ENCODE measurements at regions not wholly inside any gene's neighbourhood (a gene's known extent, or its start where the extent isn't known, plus 50 kb on each side); places are given as distances from the start of the nearest gene placed in this dataset.
"Not testable (repeated sequence)": the region's sequence is repeated elsewhere in the genome, so short reads cannot be mapped to it uniquely, and the experiment has no call there.

DNA sequence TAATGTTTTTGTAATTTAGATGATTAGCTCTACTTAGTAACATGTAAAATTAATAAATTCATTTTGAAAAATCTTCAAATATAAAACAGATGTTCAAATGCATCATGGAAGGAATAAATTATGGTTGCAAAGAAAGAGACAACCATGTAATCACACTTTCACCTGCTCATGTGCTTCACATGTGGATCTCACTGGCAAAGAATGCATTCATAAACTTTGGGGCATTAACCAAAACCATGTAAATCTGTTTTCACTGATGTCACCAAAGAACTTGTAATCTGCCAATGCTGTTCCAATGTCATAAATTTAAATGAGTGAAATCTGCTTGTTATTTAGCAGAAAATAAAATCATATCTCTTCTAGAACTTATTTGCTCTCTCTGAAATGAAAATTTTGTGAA, 142.7 kb downstream of the TENT5A start:
- peaks cover 0 to 12% (median 5%) of the 10 kb centered on the region in 4 donors for H3K4me1 ChIP-seq
- intact Hi-C loops (cut with DNase I; ENCODE audit: low total_unique reads), result no loop called here
- in situ Hi-C loops (cut with MboI; ENCODE audit: low pct_ligation_motif_present in 1 of 4, low pct_unique_long_range_greater_than_20kb in 1 of 4, low sequenced_read_pairs in 3 of 4), result no loop called here
- no peaks in the 10 kb centered on the region for H3K36me3 ChIP-seq
- no peaks in the 10 kb centered on the region for H3K9me3 ChIP-seq
- H3K4me3 ChIP-seq, result no peak overlapping the region
- TF ChIP-seq POLR2A (IDR thresholded peaks at IDR 0.05) (no peak), EP300 (IDR thresholded peaks at IDR 0.05; ENCODE audit: low read depth) (no peak), POLR2AphosphoS5 (IDR thresholded peaks at IDR 0.05) (no peak)
- TF ChIP-seq, protein P1, sequence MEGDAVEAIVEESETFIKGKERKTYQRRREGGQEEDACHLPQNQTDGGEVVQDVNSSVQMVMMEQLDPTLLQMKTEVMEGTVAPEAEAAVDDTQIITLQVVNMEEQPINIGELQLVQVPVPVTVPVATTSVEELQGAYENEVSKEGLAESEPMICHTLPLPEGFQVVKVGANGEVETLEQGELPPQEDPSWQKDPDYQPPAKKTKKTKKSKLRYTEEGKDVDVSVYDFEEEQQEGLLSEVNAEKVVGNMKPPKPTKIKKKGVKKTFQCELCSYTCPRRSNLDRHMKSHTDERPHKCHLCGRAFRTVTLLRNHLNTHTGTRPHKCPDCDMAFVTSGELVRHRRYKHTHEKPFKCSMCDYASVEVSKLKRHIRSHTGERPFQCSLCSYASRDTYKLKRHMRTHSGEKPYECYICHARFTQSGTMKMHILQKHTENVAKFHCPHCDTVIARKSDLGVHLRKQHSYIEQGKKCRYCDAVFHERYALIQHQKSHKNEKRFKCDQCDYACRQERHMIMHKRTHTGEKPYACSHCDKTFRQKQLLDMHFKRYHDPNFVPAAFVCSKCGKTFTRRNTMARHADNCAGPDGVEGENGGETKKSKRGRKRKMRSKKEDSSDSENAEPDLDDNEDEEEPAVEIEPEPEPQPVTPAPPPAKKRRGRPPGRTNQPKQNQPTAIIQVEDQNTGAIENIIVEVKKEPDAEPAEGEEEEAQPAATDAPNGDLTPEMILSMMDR (IDR thresholded peaks at IDR 0.05), result no peak
- no peaks in the 10 kb centered on the region for H3K27me3 ChIP-seq
- DNase-seq, result no peak
- no peak overlapping the region for H3K27ac ChIP-seq

DNA sequence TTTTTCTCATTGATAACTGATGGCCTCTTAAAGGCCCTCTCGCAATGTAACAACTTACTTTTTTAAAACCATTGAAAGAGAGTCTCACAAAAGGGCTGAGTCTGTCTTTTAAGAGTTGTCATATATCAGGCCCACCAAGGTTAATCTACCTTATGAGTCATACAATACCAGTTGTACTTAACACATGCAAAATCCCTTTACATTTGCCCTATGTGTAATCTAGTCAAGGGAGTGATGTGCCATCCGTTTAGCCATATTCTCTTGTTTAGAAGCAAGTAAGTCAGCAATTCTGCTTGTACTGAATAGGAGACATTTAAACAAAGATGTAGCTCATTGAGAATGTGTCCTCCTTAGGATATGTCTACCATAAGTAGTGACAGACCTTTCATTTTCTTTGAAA, 143.7 kb downstream of the TENT5A start:
- TF ChIP-seq POLR2AphosphoS5 (IDR thresholded peaks at IDR 0.05) (no peak), POLR2A (IDR thresholded peaks at IDR 0.05) (no peak)
- H3K4me1 ChIP-seq, result peaks cover 0 to 3% (median under 1%) of the 10 kb centered on the region in 4 donors
- no peak overlapping the region for H3K4me3 ChIP-seq
- no peaks in the 10 kb centered on the region for H3K9me3 ChIP-seq
- 95 to 97% methylated on average over 2 of the region's 2 CpGs for WGBS, 2 donors (ENCODE audit: low coverage in 1 of 2)
- H3K36me3 ChIP-seq, result no peaks in the 10 kb centered on the region
- no peaks in the 10 kb centered on the region for H3K27me3 ChIP-seq
- in situ Hi-C loops (cut with MboI; ENCODE audit: low pct_ligation_motif_present in 1 of 4, low pct_unique_long_range_greater_than_20kb in 1 of 4, low sequenced_read_pairs in 3 of 4) (no loop called here), intact Hi-C loops (cut with DNase I; ENCODE audit: low total_unique reads) (no loop called here)
- H3K27ac ChIP-seq, result no peak overlapping the region
- no peak for DNase-seq

DNA sequence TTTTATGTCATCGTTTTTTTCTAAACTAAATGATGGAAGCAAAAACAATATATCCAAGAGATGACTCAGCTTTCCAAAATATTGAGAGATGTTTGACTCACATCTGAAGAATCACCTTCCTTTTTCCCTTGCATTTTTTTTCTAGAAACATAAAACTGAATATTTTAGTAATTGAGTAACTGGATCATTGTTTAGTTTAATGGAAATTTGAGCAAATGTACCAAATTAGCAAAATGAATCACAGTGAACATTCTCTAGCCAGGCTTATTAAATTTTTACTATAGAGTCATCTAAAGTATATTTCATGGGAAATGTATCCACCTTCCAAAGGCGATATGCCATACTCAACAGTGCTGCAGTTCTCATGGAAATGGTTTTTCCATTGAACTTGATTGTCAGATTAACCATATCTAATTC, 145.5 kb downstream of the TENT5A start:
- Histone ChIP-seq H3K9me3 (no peaks in the 10 kb centered on the region), H3K36me3 (no peaks in the 10 kb centered on the region), H3K4me3 (no peak overlapping the region), H3K27ac (no peak overlapping the region), H3K4me1 (no peaks in the 10 kb centered on the region), H3K27me3 (no peaks in the 10 kb centered on the region)
- in situ Hi-C loops (cut with MboI; ENCODE audit: low pct_ligation_motif_present in 1 of 4, low pct_unique_long_range_greater_than_20kb in 1 of 4, low sequenced_read_pairs in 3 of 4) (no loop called here), intact Hi-C loops (cut with DNase I; ENCODE audit: low total_unique reads) (no loop called here)
- DNase-seq, result no peak
- no peak for TF ChIP-seq POLR2AphosphoS5 (IDR thresholded peaks at IDR 0.05)
- TF ChIP-seq EP300 (IDR thresholded peaks at IDR 0.05; ENCODE audit: low read depth), result no peak
- TF ChIP-seq, protein P1 (IDR thresholded peaks at IDR 0.05), result no peak
- TF ChIP-seq POLR2A (IDR thresholded peaks at IDR 0.05), result no peak
- WGBS, 2 donors (ENCODE audit: low coverage in 1 of 2), result 80 to 97% methylated on average over 2 of the region's 2 CpGs

DNA sequence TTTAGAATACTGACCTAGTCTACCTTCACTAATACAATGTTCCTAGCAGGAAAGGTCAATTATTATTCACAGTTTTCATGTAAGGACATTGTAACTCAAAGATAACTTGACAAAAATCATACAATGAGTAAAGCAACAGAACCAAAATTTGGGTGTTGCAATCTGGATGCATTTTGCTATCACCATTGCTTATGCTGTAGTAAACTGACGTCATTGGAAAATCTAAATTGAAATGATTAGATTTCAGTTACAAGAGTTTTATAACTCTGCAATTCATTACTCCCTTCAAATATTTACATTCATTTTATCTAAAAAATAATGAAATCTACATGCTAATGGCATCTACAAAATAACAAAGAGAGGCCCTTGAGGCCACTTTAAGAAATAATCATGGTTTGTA, 147.0 kb downstream of the TENT5A start:
- intact Hi-C loops (cut with DNase I; ENCODE audit: low total_unique reads), result no loop called here
- no peaks in the 10 kb centered on the region for H3K27me3 ChIP-seq
- H3K4me1 ChIP-seq, result no peaks in the 10 kb centered on the region
- no peak for DNase-seq
- no peak overlapping the region for H3K4me3 ChIP-seq
- TF ChIP-seq, protein P1 (IDR thresholded peaks at IDR 0.05), result no peak
- no peak overlapping the region for H3K27ac ChIP-seq
- WGBS, 2 donors (ENCODE audit: low coverage in 1 of 2), result 94 to 100% methylated on average over 1 of the region's 1 CpG
- in situ Hi-C loops (cut with MboI; ENCODE audit: low pct_ligation_motif_present in 1 of 4, low pct_unique_long_range_greater_than_20kb in 1 of 4, low sequenced_read_pairs in 3 of 4), result no loop called here
- H3K36me3 ChIP-seq, result no peaks in the 10 kb centered on the region
- no peaks in the 10 kb centered on the region for H3K9me3 ChIP-seq

DNA sequence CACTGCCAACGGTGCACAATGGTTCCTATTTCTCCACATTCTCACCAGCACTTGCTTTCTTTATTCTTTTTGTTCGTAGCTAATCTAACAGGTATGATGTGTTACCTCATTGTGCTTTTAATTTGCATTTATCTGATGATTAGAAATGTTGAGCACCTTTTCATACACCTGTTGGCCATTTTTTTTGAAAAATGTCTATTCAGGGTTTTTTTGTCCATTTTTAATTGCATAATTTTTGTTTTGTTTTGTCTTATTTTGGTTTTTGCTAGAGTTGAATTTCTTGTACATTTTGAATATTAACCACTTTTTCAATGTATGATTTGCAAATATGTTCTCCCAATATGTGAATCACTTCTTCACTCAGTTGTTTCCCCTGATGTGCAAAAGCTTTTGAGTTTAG, 150.6 kb downstream of the TENT5A start:
- Histone ChIP-seq H3K36me3 (no peaks in the 10 kb centered on the region), H3K9me3 (no peaks in the 10 kb centered on the region), H3K27ac (no peak overlapping the region), H3K27me3 (no peaks in the 10 kb centered on the region), H3K4me3 (no peak overlapping the region), H3K4me1 (no peaks in the 10 kb centered on the region)
- TF ChIP-seq EP300 (IDR thresholded peaks at IDR 0.05; ENCODE audit: low read depth), result no peak
- TF ChIP-seq POLR2AphosphoS5 (IDR thresholded peaks at IDR 0.05), result no peak
- no peak for TF ChIP-seq POLR2A (IDR thresholded peaks at IDR 0.05)
- TF ChIP-seq, protein P1 (IDR thresholded peaks at IDR 0.05), result no peak
- DNase-seq, result no peak
- intact Hi-C loops (cut with DNase I; ENCODE audit: low total_unique reads), result no loop called here
- WGBS, 2 donors (ENCODE audit: low coverage in 1 of 2), result 87 to 92% methylated on average over 2 of the region's 2 CpGs
- in situ Hi-C loops (cut with MboI; ENCODE audit: low pct_ligation_motif_present in 1 of 4, low pct_unique_long_range_greater_than_20kb in 1 of 4, low sequenced_read_pairs in 3 of 4), result no loop called here

DNA sequence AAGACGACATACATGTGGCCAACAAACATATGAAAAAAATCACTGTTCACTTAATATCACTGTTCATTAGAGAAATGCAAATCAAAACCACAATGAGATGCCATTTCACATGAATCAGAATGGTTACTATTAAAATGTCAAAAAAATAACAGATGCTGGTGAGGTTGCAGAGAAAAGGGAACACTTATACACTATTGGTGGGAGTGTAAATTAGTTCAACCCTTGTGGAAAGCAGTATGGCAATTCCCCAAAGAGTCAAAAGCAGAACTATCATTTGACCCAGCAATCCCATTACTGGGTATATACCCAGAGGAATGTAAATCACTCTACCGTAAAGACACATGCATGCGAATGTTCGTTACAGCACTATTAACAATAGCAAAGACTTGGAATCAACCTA, 152.0 kb downstream of the TENT5A start:
- H3K27me3 ChIP-seq; H3K9me3 ChIP-seq; H3K4me1 ChIP-seq; in situ Hi-C loops (cut with MboI; ENCODE audit: low pct_ligation_motif_present in 1 of 4, low pct_unique_long_range_greater_than_20kb in 1 of 4, low sequenced_read_pairs in 3 of 4); H3K27ac ChIP-seq; intact Hi-C loops (cut with DNase I; ENCODE audit: low total_unique reads); H3K36me3 ChIP-seq; H3K4me3 ChIP-seq; DNase-seq: not testable (repeated sequence)
- 83 to 92% methylated on average over 4 of the region's 4 CpGs for WGBS, 2 donors (ENCODE audit: low coverage in 1 of 2)

Data from transverse colon (tissue), 4 donors.